Osteocyte (in vitro differentiated cells): ENCODE measurements at regions not wholly inside any gene's neighbourhood (a gene's known extent, or its start where the extent isn't known, plus 50 kb on each side); places are given as distances from the start of the nearest gene placed in this dataset.
"Not testable (repeated sequence)": the region's sequence is repeated elsewhere in the genome, so short reads cannot be mapped to it uniquely, and the experiment has no call there.

Experiments used
- DNase-seq: peaks from one replicate; pipeline ENCODE4 v3.0.0; 2021; ENCODE audit warnings: mixed read lengths; ENCODE audit not compliant: unreplicated experiment; ENCODE audit errors: extremely low spot score
- H3K27ac Mint-ChIP-seq: one replicate; pipeline ENCODE4 v1.8.0; 2021; ENCODE audit warnings: mild to moderate bottlenecking, mixed read lengths; ENCODE audit not compliant: unreplicated experiment
- H3K27me3 Mint-ChIP-seq: one replicate; pipeline ENCODE4 v1.8.0; 2021; ENCODE audit warnings: mixed read lengths; ENCODE audit not compliant: unreplicated experiment
- H3K36me3 Mint-ChIP-seq: one replicate; pipeline ENCODE4 v1.8.0; 2021; ENCODE audit warnings: mixed read lengths; ENCODE audit not compliant: unreplicated experiment
- H3K4me1 Mint-ChIP-seq: one replicate; pipeline ENCODE4 v1.8.0; 2021; ENCODE audit warnings: mixed read lengths; ENCODE audit not compliant: unreplicated experiment
- H3K4me3 Mint-ChIP-seq: one replicate; pipeline ENCODE4 v1.8.0; 2021; ENCODE audit warnings: mild to moderate bottlenecking, moderate library complexity, mixed read lengths; ENCODE audit not compliant: unreplicated experiment
- H3K9me3 Mint-ChIP-seq: one replicate; pipeline ENCODE4 v1.8.0; 2021; ENCODE audit warnings: mixed read lengths; ENCODE audit not compliant: unreplicated experiment
- TF ChIP-seq, protein P1 (sequence below): fragments of 200-600 bp; sonication (generic); IDR thresholded peaks from 2 replicates; pipeline ENCODE4 v1.5.0; 2021; ENCODE audit warnings: antibody characterized with exemption, mild to moderate bottlenecking, moderate library complexity

DNA sequence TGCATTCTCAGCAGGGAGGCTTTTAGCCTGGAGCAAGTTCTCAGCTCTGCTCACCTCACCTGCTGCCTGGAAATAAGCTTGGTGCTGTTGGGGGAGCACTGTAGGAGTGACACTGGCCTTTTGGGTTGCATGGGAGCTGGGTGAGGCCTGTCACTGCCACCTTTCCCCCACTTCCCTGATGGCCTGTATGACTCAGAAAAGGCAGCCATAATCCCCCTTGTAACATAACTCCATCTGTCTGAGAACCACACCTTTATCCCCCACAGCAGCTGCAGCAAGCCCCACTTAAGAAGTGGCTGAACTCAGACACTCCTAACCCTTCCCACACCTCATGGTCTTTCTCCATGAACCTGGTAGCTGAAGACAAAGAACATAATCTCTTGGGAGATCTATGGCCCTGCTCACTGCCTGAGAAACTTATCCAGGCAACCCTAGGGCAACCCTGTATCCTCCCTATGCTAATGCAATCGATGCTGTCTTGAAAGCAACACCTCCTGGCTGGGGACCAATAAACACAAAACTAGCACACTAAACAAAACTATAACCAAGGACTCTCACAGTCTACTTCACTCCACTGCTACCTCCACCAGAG, 258.9 kb upstream of the OSR1 start:
- H3K27me3 Mint-ChIP-seq: peaks cover 2% of the 10 kb centered on the region
- peaks cover 2% of the 10 kb centered on the region for H3K36me3 Mint-ChIP-seq
- H3K9me3 Mint-ChIP-seq: peaks cover 48% of the 10 kb centered on the region

DNA sequence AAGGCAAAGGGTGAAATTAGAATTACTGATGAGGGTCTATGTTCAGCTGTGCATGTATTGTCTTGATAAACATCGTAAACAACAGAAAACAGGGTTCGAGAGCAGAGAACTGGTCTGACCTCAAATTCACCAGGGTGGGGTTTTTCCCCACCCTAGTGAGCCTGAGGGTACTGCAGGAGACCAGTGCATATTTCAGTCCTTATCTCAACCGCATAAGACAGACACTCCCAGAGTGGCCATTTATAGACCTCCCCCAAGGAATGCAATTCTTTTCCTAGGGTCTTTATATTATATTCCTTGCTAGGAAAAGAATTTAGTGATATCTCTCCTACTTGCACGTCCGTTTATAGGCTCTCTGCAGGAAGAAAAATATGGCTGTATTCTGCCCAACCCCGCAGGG, 257.0 kb upstream of the OSR1 start:
- H3K27me3 Mint-ChIP-seq: not testable (repeated sequence)

More for the DNA sequence above, 258.9 kb upstream of the OSR1 start:
- TF ChIP-seq, protein P1, sequence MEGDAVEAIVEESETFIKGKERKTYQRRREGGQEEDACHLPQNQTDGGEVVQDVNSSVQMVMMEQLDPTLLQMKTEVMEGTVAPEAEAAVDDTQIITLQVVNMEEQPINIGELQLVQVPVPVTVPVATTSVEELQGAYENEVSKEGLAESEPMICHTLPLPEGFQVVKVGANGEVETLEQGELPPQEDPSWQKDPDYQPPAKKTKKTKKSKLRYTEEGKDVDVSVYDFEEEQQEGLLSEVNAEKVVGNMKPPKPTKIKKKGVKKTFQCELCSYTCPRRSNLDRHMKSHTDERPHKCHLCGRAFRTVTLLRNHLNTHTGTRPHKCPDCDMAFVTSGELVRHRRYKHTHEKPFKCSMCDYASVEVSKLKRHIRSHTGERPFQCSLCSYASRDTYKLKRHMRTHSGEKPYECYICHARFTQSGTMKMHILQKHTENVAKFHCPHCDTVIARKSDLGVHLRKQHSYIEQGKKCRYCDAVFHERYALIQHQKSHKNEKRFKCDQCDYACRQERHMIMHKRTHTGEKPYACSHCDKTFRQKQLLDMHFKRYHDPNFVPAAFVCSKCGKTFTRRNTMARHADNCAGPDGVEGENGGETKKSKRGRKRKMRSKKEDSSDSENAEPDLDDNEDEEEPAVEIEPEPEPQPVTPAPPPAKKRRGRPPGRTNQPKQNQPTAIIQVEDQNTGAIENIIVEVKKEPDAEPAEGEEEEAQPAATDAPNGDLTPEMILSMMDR: no peak
- H3K4me3 Mint-ChIP-seq: no peak overlapping the region
- no peak for DNase-seq
- H3K4me1 Mint-ChIP-seq: no peaks in the 10 kb centered on the region
- H3K27ac Mint-ChIP-seq: no peak overlapping the region

DNA sequence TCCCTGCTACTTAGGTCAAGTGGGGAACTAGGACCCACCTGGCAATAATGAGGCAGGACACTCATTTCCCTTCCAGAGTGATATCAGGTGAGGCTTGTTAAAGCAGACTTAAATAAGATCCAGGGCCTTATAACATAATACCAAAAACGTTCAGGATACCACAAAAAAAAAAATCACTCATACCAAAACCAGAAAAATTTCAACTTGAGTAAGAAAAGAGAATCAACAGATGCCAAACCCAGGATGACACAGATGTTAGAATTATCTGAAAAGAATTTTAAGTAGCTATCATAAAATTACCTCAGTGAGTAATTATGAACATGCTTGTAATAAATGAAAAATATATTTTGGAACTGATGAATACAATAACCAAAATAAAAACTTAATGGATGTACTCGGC, 255.6 kb upstream of the OSR1 start:
- no peak for DNase-seq
- Mint-ChIP-seq H3K27me3 (peaks cover 2% of the 10 kb centered on the region), H3K36me3 (peaks cover 2% of the 10 kb centered on the region), H3K4me3 (no peak overlapping the region), H3K4me1 (peaks cover 1% of the 10 kb centered on the region), H3K9me3 (peaks cover 40% of the 10 kb centered on the region), H3K27ac (no peak overlapping the region)
- TF ChIP-seq, protein P1: no peak

More for the DNA sequence above, 257.0 kb upstream of the OSR1 start:
- H3K36me3 Mint-ChIP-seq, H3K27ac Mint-ChIP-seq, H3K4me1 Mint-ChIP-seq, DNase-seq, H3K4me3 Mint-ChIP-seq: not testable (repeated sequence)
- peaks cover 48% of the 10 kb centered on the region for H3K9me3 Mint-ChIP-seq

DNA sequence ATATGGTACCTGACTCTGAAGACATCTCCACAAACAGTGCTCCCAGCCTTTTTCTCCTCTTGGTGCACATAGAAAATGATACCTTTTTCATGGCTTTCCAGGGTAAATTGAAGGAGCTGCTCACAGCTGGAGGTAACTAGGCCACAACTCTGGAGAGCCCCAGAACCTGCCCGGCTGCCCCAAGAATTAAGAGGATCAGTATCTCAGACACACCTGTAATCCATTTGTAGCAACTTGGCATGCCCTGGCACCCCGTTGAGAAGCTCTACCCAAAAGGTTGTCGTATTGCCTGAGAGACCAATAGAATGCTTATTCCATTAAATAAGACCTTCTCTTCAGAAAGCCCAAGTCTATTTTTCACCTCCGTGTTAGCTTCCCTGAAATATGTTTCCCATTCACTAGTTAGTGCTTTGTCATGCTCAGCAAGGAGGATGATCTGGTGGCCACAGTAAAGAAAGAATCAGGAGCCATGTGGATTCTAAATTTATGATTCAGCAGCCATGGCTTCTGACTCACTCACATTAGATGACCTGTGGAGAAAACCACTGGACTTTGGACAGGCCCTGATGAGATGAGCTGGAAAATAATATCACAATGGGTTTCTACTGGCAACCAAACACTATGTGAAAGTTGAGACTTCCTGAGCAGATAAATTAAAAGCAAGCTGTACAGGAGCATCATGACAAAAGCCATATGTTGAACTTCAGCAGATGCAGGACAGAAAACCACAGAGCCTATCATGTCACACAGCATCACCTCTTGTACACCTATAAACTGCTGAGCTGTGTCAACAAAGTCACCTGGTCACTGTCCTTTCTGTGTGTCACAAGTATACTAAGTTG, 253.3 kb upstream of the OSR1 start:
- TF ChIP-seq, protein P1: no peak
- peaks cover 17% of the 10 kb centered on the region for H3K4me1 Mint-ChIP-seq
- DNase-seq: no peak
- peaks cover 2% of the 10 kb centered on the region for H3K36me3 Mint-ChIP-seq
- no peak overlapping the region for H3K4me3 Mint-ChIP-seq
- H3K27me3 Mint-ChIP-seq: peaks cover 6% of the 10 kb centered on the region
- H3K9me3 Mint-ChIP-seq: peaks cover 22% of the 10 kb centered on the region
- H3K27ac Mint-ChIP-seq: no peak overlapping the region

DNA sequence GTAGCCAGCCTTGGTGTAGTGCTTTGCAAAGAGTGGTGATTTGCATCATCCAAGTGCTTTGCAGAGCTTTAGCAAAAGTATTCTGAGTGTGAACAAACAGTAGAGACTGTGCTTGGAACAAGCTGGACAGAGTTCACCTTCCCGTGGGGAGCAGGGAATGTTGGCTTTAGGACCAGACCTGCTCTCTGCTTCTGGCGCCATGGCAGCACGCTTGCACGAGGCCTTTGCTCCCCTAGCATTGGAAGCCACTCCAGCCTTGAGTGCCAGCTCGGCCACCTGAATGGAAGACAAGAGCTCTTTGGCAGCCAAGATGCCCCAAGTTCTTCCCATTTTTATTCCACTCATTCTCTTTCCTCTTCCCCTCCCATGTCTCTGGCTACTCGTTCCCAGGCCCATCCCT, 250.8 kb upstream of the OSR1 start:
- TF ChIP-seq, protein P1: no peak
- H3K4me3 Mint-ChIP-seq: no peak overlapping the region
- peaks cover 5% of the 10 kb centered on the region for H3K9me3 Mint-ChIP-seq
- DNase-seq: no peak
- H3K27ac Mint-ChIP-seq: no peak overlapping the region
- H3K4me1 Mint-ChIP-seq: peaks cover 17% of the 10 kb centered on the region
- peaks cover 8% of the 10 kb centered on the region for H3K27me3 Mint-ChIP-seq
- no peaks in the 10 kb centered on the region for H3K36me3 Mint-ChIP-seq
